ENCODE measurements at regions not wholly inside any gene's neighbourhood (a gene's known extent, or its start where the extent isn't known, plus 50 kb on each side); places are given as distances from the start of the nearest gene placed in this dataset.

DNA sequence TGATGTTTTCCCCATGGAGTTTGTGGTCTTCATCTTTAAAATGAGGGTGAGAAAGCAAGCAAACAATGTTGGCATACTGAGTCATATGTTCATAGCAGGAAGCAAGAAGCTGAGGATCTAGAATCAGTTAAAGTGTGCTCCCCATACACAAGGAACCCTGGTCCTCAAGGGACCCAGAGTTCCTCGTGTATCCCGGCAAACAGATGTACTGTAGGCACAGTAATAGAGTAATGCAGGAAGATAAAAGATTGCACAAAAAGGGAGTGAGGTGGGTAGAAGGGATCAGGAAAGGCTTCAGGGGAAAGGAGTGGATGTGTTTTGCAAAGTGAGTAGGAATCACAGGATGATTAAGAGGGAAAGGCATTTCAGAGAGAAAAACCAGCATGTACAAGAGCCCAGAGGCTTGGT, 412.3 kb upstream of the CDH11 start:
- no peak overlapping the region for H3K27ac ChIP-seq (ENCODE audit: low read depth, low read length)

DNA sequence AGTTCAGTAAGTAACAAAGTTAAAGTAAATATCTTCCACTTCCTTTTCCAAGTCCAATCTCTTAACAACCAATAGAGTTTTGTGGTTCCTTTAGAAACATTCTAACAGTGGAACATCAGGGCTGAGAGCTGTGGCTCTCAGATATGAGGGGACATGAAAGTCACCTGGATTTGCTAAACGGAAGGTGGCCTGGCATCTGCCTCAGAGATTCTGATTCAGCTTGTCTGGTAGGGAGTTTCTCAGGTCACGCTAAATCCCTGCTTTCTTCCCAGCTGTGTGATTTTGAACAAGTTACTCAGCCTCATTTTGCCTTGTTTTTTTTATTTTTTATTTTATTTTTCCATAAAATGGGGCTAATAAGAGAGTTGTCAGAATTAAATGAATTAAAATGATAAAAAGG, 411.0 kb upstream of the CDH11 start:
- Histone ChIP-seq H3K27ac (ENCODE audit: low read depth, low read length) (no peak overlapping the region), H3K27me3 (ENCODE audit: insufficient read depth, low read length) (no peaks in the 10 kb centered on the region), H3K4me1 (ENCODE audit: control insufficient read depth, insufficient read depth, low read length, unreplicated experiment) (peaks cover 12% of the 10 kb centered on the region), H3K79me2 (ENCODE audit: control insufficient read depth, insufficient read depth, low read length, unreplicated experiment) (no peaks in the 10 kb centered on the region), H2AFZ (ENCODE audit: low read length, unreplicated experiment) (peak overlapping the region; percentile 98), H3K4me3 (ENCODE audit: low read depth, low read length) (no peak overlapping the region), H3K36me3 (ENCODE audit: insufficient read depth, low read length) (no peaks in the 10 kb centered on the region)

More for the DNA sequence above, 412.3 kb upstream of the CDH11 start:
- Histone ChIP-seq H2AFZ (ENCODE audit: low read length, unreplicated experiment) (peak overlapping the region; percentile 87), H3K4me1 (ENCODE audit: control insufficient read depth, insufficient read depth, low read length, unreplicated experiment) (peaks cover 12% of the 10 kb centered on the region), H3K79me2 (ENCODE audit: control insufficient read depth, insufficient read depth, low read length, unreplicated experiment) (no peaks in the 10 kb centered on the region), H3K27me3 (ENCODE audit: insufficient read depth, low read length) (no peaks in the 10 kb centered on the region), H3K36me3 (ENCODE audit: insufficient read depth, low read length) (no peaks in the 10 kb centered on the region), H3K4me3 (ENCODE audit: low read depth, low read length) (peak overlapping the region; percentile 27; the same call in 1 of the 2 replicates)

- Histone ChIP-seq H3K4me1 (ENCODE audit: control insufficient read depth, insufficient read depth, low read length, unreplicated experiment) (peaks cover 12% of the 10 kb centered on the region), H2AFZ (ENCODE audit: low read length, unreplicated experiment) (peak overlapping the region; percentile 97), H3K4me3 (ENCODE audit: low read depth, low read length) (peak overlapping the region; percentile 75), H3K36me3 (ENCODE audit: insufficient read depth, low read length) (no peaks in the 10 kb centered on the region), H3K79me2 (ENCODE audit: control insufficient read depth, insufficient read depth, low read length, unreplicated experiment) (no peaks in the 10 kb centered on the region), H3K27me3 (ENCODE audit: insufficient read depth, low read length) (no peaks in the 10 kb centered on the region), H3K27ac (ENCODE audit: low read depth, low read length) (no peak overlapping the region)
These were observed 410.4 kb upstream of the CDH11 start for GRCh38 chr16:65532258-65532657.

DNA sequence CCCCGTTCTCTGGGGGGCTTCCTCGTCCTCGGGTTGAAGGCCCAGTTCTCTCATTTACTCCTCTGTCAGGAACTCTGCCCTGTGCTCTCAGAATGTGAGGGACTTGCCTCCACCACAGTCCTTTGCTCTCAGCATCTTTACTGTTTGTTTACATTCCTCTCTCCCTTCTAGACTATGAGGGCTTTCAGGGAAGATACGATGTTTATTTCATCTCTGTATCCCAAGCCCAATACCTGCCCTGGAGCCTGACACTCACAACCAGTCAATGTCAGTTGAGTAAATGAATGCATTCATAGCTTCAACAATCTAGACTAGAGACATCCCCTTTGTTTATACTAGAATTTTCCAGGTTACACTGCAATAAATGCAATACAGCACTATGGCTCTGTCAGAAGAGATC, 409.6 kb upstream of the CDH11 start:
- H3K27ac ChIP-seq (ENCODE audit: low read depth, low read length) = no peak overlapping the region
- H3K4me3 ChIP-seq (ENCODE audit: low read depth, low read length) = 0 out of 2 replicates have a peak overlapping the region, but pooled peaks have one; percentile 75
- no peaks in the 10 kb centered on the region for H3K36me3 ChIP-seq (ENCODE audit: insufficient read depth, low read length)
- H3K4me1 ChIP-seq (ENCODE audit: control insufficient read depth, insufficient read depth, low read length, unreplicated experiment) = peaks cover 12% of the 10 kb centered on the region
- peak overlapping the region; percentile 97 for H2AFZ ChIP-seq (ENCODE audit: low read length, unreplicated experiment)
- no peaks in the 10 kb centered on the region for H3K79me2 ChIP-seq (ENCODE audit: control insufficient read depth, insufficient read depth, low read length, unreplicated experiment)
- H3K27me3 ChIP-seq (ENCODE audit: insufficient read depth, low read length) = no peaks in the 10 kb centered on the region

- Histone ChIP-seq H3K79me2 (ENCODE audit: control insufficient read depth, insufficient read depth, low read length, unreplicated experiment) (no peaks in the 10 kb centered on the region), H3K4me1 (ENCODE audit: control insufficient read depth, insufficient read depth, low read length, unreplicated experiment) (peaks cover 8% of the 10 kb centered on the region), H3K4me3 (ENCODE audit: low read depth, low read length) (no peak overlapping the region), H2AFZ (ENCODE audit: low read length, unreplicated experiment) (no peak overlapping the region), H3K27me3 (ENCODE audit: insufficient read depth, low read length) (no peaks in the 10 kb centered on the region), H3K36me3 (ENCODE audit: insufficient read depth, low read length) (no peaks in the 10 kb centered on the region), H3K27ac (ENCODE audit: low read depth, low read length) (no peak overlapping the region)
These were observed 403.8 kb upstream of the CDH11 start for GRCh38 chr16:65525707-65526106.

- no peaks in the 10 kb centered on the region for H3K27me3 ChIP-seq (ENCODE audit: insufficient read depth, low read length)
- H3K27ac ChIP-seq (ENCODE audit: low read depth, low read length) = no peak overlapping the region
- peaks cover 8% of the 10 kb centered on the region for H3K4me1 ChIP-seq (ENCODE audit: control insufficient read depth, insufficient read depth, low read length, unreplicated experiment)
- no peaks in the 10 kb centered on the region for H3K79me2 ChIP-seq (ENCODE audit: control insufficient read depth, insufficient read depth, low read length, unreplicated experiment)
- H3K4me3 ChIP-seq (ENCODE audit: low read depth, low read length) = no peak overlapping the region
- peak overlapping the region; percentile 68 for H2AFZ ChIP-seq (ENCODE audit: low read length, unreplicated experiment)
- H3K36me3 ChIP-seq (ENCODE audit: insufficient read depth, low read length) = no peaks in the 10 kb centered on the region
These were observed 403.1 kb upstream of the CDH11 start for GRCh38 chr16:65524997-65525396.

DNA sequence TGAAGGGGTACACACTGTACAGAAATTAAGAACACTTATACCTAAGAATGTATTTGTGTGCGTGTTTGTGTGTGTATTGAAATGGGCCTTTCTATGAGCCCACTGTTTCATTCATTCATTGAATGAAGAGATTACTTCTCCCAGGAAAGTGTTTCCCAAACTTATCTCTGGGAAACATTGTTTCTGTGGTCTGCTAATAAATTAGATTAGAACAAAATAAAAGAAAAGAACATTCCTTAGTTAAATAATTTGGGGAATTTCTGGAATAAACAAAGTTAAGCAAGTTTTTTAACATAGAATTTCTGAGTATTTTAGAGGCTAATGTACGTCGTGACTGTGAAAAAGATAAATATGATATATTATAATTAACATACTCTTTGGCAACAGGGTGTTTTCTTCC, 402.4 kb upstream of the CDH11 start:
- Histone ChIP-seq H3K4me1 (ENCODE audit: control insufficient read depth, insufficient read depth, low read length, unreplicated experiment) (peaks cover 8% of the 10 kb centered on the region), H3K27me3 (ENCODE audit: insufficient read depth, low read length) (no peaks in the 10 kb centered on the region), H3K36me3 (ENCODE audit: insufficient read depth, low read length) (no peaks in the 10 kb centered on the region), H3K27ac (ENCODE audit: low read depth, low read length) (no peak overlapping the region), H3K79me2 (ENCODE audit: control insufficient read depth, insufficient read depth, low read length, unreplicated experiment) (no peaks in the 10 kb centered on the region), H2AFZ (ENCODE audit: low read length, unreplicated experiment) (no peak overlapping the region), H3K4me3 (ENCODE audit: low read depth, low read length) (no peak overlapping the region)

GRCh38 chr16:65523283-65523944, 401.6 kb upstream of the CDH11 start:
- Histone ChIP-seq H3K4me1 (ENCODE audit: control insufficient read depth, insufficient read depth, low read length, unreplicated experiment) (peaks cover 8% of the 10 kb centered on the region), H3K27ac (ENCODE audit: low read depth, low read length) (no peak overlapping the region), H2AFZ (ENCODE audit: low read length, unreplicated experiment) (no peak overlapping the region)

DNA sequence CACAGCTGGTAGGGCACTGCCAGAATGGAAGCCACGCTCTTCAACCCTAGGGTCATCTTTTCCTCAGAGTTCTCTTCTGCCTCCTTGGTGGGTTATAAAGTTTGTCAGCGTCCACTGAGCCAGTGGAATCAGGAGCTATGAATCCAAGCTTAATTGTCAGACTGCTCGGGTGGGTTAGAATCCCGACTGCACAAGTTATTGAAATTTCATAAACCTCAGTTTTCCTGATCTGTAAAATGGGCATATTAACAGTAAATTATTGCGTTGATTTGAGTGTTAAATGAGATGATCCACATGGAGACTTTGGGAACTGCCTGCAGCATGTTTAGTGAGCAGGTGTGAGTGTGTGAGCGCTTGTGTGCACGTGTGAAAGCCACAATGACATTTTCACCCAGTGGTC, 400.5 kb upstream of the CDH11 start:
- no peak overlapping the region for H3K27ac ChIP-seq (ENCODE audit: low read depth, low read length)
- no peak overlapping the region for H2AFZ ChIP-seq (ENCODE audit: low read length, unreplicated experiment)
- no peaks in the 10 kb centered on the region for H3K79me2 ChIP-seq (ENCODE audit: control insufficient read depth, insufficient read depth, low read length, unreplicated experiment)
- no peaks in the 10 kb centered on the region for H3K27me3 ChIP-seq (ENCODE audit: insufficient read depth, low read length)
- H3K4me3 ChIP-seq (ENCODE audit: low read depth, low read length) = no peak overlapping the region
- H3K36me3 ChIP-seq (ENCODE audit: insufficient read depth, low read length) = no peaks in the 10 kb centered on the region
- H3K4me1 ChIP-seq (ENCODE audit: control insufficient read depth, insufficient read depth, low read length, unreplicated experiment) = peaks cover 8% of the 10 kb centered on the region

More at GRCh38 chr16:65523283-65523944, 401.6 kb upstream of the CDH11 start:
- Histone ChIP-seq H3K79me2 (ENCODE audit: control insufficient read depth, insufficient read depth, low read length, unreplicated experiment) (no peaks in the 10 kb centered on the region), H3K27me3 (ENCODE audit: insufficient read depth, low read length) (no peaks in the 10 kb centered on the region), H3K4me3 (ENCODE audit: low read depth, low read length) (no peak overlapping the region), H3K36me3 (ENCODE audit: insufficient read depth, low read length) (no peaks in the 10 kb centered on the region)

DNA sequence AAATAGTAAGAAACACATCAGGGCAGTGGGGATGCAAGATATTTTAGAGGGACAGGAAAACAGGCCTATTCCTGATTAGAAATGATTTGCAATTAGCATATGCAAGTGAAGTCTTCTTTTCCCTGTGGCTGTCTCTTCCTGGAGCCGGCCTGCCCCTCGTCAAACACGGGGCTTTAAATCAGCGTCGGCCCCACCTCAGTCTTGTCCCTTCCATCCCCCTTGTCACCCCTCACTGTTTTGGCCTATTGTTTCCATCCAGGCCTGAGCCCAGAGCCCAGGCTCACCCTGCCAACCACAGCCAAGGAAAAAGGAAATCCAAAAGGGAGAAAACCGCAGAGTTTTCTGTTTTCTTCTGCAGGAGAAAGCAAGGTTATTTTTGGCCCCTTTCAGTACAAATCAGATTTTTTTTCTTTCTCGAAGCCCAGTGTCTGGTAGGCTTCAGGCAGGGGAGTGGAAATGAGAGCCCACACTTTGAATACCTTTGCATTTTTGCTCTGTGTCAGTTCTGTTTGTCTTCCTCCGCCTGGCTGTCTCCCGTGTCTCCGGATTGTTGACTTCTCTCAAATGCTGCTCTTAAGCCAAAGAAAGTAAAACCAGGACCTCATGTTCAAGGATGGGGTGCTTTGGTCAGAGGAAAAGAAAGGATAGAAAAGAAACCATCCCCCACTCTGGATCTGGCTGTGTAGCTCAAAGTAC, 399.9 kb upstream of the CDH11 start:
- Histone ChIP-seq H3K4me1 (ENCODE audit: control insufficient read depth, insufficient read depth, low read length, unreplicated experiment) (peaks cover 8% of the 10 kb centered on the region), H3K27me3 (ENCODE audit: insufficient read depth, low read length) (no peaks in the 10 kb centered on the region), H3K27ac (ENCODE audit: low read depth, low read length) (no peak overlapping the region), H3K79me2 (ENCODE audit: control insufficient read depth, insufficient read depth, low read length, unreplicated experiment) (no peaks in the 10 kb centered on the region), H3K4me3 (ENCODE audit: low read depth, low read length) (no peak overlapping the region), H3K36me3 (ENCODE audit: insufficient read depth, low read length) (no peaks in the 10 kb centered on the region), H2AFZ (ENCODE audit: low read length, unreplicated experiment) (no peak overlapping the region)

GRCh38 chr16:65519402-65519801, 397.5 kb upstream of the CDH11 start:
- Histone ChIP-seq H3K27ac (ENCODE audit: low read depth, low read length) (no peak overlapping the region), H3K4me1 (ENCODE audit: control insufficient read depth, insufficient read depth, low read length, unreplicated experiment) (no peaks in the 10 kb centered on the region), H3K36me3 (ENCODE audit: insufficient read depth, low read length) (no peaks in the 10 kb centered on the region), H3K4me3 (ENCODE audit: low read depth, low read length) (no peak overlapping the region), H2AFZ (ENCODE audit: low read length, unreplicated experiment) (no peak overlapping the region), H3K79me2 (ENCODE audit: control insufficient read depth, insufficient read depth, low read length, unreplicated experiment) (no peaks in the 10 kb centered on the region), H3K27me3 (ENCODE audit: insufficient read depth, low read length) (0 out of 2 replicates have a peak, but pooled peaks cover 2% of the 10 kb centered on the region)
